IPS-18a (cell line): ENCODE measurements at regions not wholly inside any gene's neighbourhood (a gene's known extent, or its start where the extent isn't known, plus 50 kb on each side); places are given as distances from the start of the nearest gene placed in this dataset.
"Not testable (repeated sequence)": the region's sequence is repeated elsewhere in the genome, so short reads cannot be mapped to it uniquely, and the experiment has no call there.

Experiments used
- H3K27ac ChIP-seq: one replicate; pipeline ENCODE4 v1.5.1; 2013; ENCODE audit warnings: low read length
- H3K27me3 ChIP-seq: one replicate; pipeline ENCODE4 v1.6.1; 2013; ENCODE audit warnings: mild to moderate bottlenecking, low read length; ENCODE audit not compliant: control insufficient read depth, insufficient read depth
- H3K36me3 ChIP-seq: one replicate; pipeline ENCODE4 v1.6.1; 2013; ENCODE audit warnings: low read depth, low read length; ENCODE audit not compliant: control insufficient read depth
- H3K4me1 ChIP-seq: one replicate; pipeline ENCODE4 v1.6.1; 2013; ENCODE audit warnings: low read depth, low read length; ENCODE audit not compliant: control insufficient read depth
- H3K4me3 ChIP-seq: one replicate; pipeline ENCODE4 v1.5.1; 2013; ENCODE audit warnings: low read length
- H3K9ac ChIP-seq: one replicate; pipeline ENCODE4 v1.6.1; 2013; ENCODE audit warnings: mild to moderate bottlenecking, low read length, moderate library complexity
- H3K9me3 ChIP-seq: one replicate; pipeline ENCODE4 v1.6.1; 2013; ENCODE audit warnings: low read depth, low read length; ENCODE audit not compliant: control insufficient read depth

DNA sequence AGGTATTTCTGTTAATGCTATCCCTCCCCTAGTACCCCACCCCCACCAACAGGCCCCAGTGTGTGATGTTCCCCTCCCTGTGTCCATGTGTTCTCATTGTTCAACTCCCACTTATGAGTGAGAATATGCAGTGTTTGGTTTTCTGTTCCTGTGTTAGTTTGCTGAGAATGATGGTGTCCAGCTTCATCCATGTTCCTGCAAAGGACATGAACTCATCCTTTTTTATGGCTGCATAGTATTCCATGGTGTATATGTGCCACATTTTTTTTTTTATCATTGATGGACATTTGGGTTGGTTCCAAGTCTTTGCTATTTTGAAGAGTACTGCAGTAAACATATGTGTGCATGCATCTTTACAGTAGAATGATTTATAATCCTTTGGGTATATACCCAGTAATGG lies 430.5 kb upstream of the CD180 start:
- not testable (repeated sequence) for H3K9me3 ChIP-seq, H3K4me1 ChIP-seq, H3K4me3 ChIP-seq, H3K36me3 ChIP-seq, H3K27me3 ChIP-seq, H3K9ac ChIP-seq, H3K27ac ChIP-seq

DNA sequence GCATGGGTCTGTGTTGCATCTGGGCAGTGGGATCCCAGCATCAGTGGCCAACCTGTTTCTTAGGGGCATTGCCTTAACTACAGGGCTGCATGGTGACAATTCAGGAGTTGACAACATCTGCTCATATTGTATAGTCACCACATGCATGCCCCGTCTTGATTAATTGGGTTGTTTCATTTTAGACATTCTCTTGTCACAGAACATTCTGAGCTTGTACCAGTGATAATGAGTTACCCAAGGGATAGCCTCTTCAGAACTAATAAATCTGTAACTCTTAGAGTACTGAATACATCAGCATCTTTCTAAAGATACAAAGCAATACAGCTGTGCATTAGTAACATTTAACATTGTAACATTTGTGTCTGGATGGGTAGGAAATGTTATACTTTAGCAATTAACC lies 426.5 kb upstream of the CD180 start:
- Histone ChIP-seq H3K4me3 (no peak overlapping the region), H3K9ac (no peak overlapping the region), H3K4me1 (no peaks in the 10 kb centered on the region), H3K27ac (no peak overlapping the region), H3K27me3 (no peaks in the 10 kb centered on the region), H3K36me3 (no peaks in the 10 kb centered on the region), H3K9me3 (no peaks in the 10 kb centered on the region)

GRCh38 chr5:67620424-67621397 lies 424.1 kb upstream of the CD180 start:
- Histone ChIP-seq H3K9ac (no peak overlapping the region), H3K4me3 (no peak overlapping the region), H3K36me3 (no peaks in the 10 kb centered on the region), H3K27me3 (no peaks in the 10 kb centered on the region), H3K27ac (no peak overlapping the region), H3K4me1 (no peaks in the 10 kb centered on the region), H3K9me3 (no peaks in the 10 kb centered on the region)

GRCh38 chr5:67619636-67620035 lies 423.0 kb upstream of the CD180 start:
- H3K4me1 ChIP-seq = no peaks in the 10 kb centered on the region
- no peaks in the 10 kb centered on the region for H3K9me3 ChIP-seq
- no peak overlapping the region for H3K9ac ChIP-seq
- H3K27ac ChIP-seq = no peak overlapping the region
- H3K36me3 ChIP-seq = no peaks in the 10 kb centered on the region
- no peak overlapping the region for H3K4me3 ChIP-seq
- H3K27me3 ChIP-seq = no peaks in the 10 kb centered on the region

DNA sequence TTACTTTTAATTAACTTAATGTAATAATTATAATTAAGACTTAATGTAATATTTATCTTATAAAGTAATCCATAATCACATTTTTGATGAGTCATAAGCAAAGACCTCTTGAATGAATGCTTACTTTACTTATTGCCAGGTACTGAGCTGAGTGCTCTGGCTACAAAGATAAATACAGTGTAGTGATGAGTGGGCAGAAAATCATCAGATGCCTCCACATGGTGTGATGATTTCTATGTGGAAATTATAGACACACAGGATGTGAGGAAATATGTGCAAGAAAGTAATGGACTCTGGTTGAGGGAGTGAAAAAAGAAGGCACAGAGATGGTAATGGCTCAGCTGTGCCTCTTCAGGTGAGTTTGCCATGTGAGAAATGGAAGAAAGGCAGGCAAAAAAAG lies 422.6 kb upstream of the CD180 start:
- Histone ChIP-seq H3K27me3 (no peaks in the 10 kb centered on the region), H3K4me3 (no peak overlapping the region), H3K9ac (no peak overlapping the region), H3K27ac (no peak overlapping the region), H3K4me1 (no peaks in the 10 kb centered on the region), H3K36me3 (no peaks in the 10 kb centered on the region), H3K9me3 (no peaks in the 10 kb centered on the region)

DNA sequence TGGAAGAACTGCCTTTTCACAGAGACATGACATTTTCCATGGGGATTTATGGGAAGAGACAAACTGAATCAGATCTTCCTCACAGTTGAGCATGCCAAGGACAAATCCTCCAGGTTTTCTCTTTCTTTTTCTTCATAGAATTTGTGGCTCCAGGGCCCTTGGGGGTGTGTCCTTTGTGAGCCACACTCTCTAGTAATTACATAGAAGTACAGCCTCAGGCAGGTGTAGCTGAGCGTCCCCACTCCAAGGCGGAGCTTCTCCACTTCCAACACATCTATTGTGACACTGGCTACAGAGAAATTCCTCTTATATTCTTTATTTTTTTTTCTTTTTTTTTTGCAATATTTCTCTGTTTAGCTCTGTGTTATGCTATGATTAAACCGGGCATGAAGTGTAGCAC lies 420.5 kb upstream of the CD180 start:
- no peaks in the 10 kb centered on the region for H3K9me3 ChIP-seq

DNA sequence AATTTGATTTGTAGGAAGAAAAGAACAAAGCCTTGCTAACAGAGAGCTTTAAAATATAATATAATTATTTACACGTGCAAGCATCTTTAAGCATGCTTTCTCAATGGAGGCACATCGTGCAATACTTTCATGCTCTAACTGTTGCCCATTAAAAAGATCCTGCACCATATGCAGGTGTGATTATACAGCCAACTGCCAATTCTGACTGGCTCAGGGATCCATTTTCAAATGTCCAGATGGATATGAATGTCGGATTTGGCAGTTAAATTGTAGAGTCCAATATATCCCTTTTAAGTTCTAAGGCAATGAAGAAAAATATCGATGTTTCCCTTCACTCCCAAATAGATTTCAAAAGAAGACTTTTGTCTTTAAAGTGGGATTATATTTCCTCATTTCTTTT lies 416.4 kb upstream of the CD180 start:
- Histone ChIP-seq H3K9me3 (no peaks in the 10 kb centered on the region), H3K27ac (no peak overlapping the region), H3K4me3 (no peak overlapping the region), H3K36me3 (no peaks in the 10 kb centered on the region), H3K27me3 (no peaks in the 10 kb centered on the region), H3K9ac (no peak overlapping the region), H3K4me1 (no peaks in the 10 kb centered on the region)

More for the DNA sequence above, 420.5 kb upstream of the CD180 start:
- Histone ChIP-seq H3K4me1 (no peaks in the 10 kb centered on the region), H3K27ac (no peak overlapping the region), H3K27me3 (no peaks in the 10 kb centered on the region), H3K4me3 (no peak overlapping the region), H3K36me3 (no peaks in the 10 kb centered on the region), H3K9ac (no peak overlapping the region)

DNA sequence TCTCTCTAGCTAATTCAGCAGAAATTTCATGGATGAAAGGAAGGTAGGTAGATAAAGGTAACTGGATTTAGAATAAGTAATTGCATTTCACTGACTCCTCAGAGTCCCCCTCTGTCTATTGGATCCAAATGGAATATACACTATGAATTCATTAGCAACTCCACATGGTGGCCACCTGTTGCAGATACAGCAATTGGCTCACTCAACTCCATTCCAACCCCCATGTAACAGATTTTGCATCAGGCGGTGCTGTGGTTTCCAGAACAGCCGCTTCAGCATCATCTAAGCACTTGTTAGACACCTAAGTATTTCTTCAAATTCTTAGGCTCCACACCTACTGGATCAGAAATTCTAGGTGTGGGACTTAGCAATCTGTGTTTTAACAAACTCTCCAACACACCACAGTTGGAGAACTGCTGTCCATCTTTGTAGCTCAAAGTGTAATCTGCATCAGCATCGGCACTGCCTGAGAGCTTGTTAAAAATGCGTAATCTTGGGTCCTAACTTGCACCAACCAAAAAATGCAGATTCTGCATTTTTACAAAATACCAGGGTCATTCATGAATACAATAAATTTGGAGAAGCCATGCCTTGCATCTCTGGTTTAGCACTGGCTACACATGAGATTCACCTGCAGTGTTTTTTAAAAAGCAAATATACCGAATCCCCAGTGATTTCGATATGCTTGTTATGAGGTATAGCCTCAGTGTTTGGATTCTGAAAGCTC lies 413.8 kb upstream of the CD180 start:
- no peaks in the 10 kb centered on the region for H3K9me3 ChIP-seq
- H3K4me3 ChIP-seq = no peak overlapping the region
- no peaks in the 10 kb centered on the region for H3K36me3 ChIP-seq

GRCh38 chr5:67607958-67608357 lies 411.4 kb upstream of the CD180 start:
- H3K36me3 ChIP-seq = no peaks in the 10 kb centered on the region
- no peaks in the 10 kb centered on the region for H3K27me3 ChIP-seq
- H3K4me3 ChIP-seq = no peak overlapping the region
- no peak overlapping the region for H3K27ac ChIP-seq
- no peaks in the 10 kb centered on the region for H3K4me1 ChIP-seq
- no peak overlapping the region for H3K9ac ChIP-seq
- no peaks in the 10 kb centered on the region for H3K9me3 ChIP-seq

More for the DNA sequence above, 413.8 kb upstream of the CD180 start:
- Histone ChIP-seq H3K9ac (no peak overlapping the region), H3K27ac (no peak overlapping the region), H3K4me1 (no peaks in the 10 kb centered on the region), H3K27me3 (no peaks in the 10 kb centered on the region)

GRCh38 chr5:67606586-67606947 lies 410.0 kb upstream of the CD180 start:
- Histone ChIP-seq H3K4me3 (no peak overlapping the region), H3K9me3 (no peaks in the 10 kb centered on the region), H3K27me3 (no peaks in the 10 kb centered on the region), H3K9ac (no peak overlapping the region), H3K27ac (no peak overlapping the region), H3K36me3 (no peaks in the 10 kb centered on the region), H3K4me1 (no peaks in the 10 kb centered on the region)

- Histone ChIP-seq H3K27ac (no peak overlapping the region), H3K36me3 (no peaks in the 10 kb centered on the region), H3K4me3 (no peak overlapping the region), H3K27me3 (no peaks in the 10 kb centered on the region), H3K9me3 (no peaks in the 10 kb centered on the region), H3K9ac (no peak overlapping the region), H3K4me1 (no peaks in the 10 kb centered on the region)
These were observed 409.4 kb upstream of the CD180 start for GRCh38 chr5:67605730-67606585.
